ENCODE measurements at regions not wholly inside any gene's neighbourhood (a gene's known extent, or its start where the extent isn't known, plus 50 kb on each side); places are given as distances from the start of the nearest gene placed in this dataset.

DNA sequence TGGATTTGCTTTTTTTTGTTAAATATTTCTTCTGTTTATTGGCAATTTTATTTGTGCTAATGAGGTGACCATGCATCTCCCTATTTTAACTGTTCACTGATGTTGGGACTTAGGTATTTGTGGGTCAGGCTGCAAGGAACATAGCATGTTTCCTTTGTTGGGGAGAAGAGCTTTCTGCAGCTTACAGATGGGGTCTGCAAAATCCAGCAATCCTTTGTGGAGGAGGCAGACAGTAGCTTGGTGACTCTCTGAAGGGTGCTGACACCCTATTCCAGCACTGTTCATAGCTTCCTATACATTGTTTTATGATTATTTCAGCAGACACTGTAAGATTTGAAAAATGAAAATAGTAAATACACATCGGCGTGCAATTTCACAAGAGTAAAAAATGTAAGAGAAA is 491.7 kb downstream of the RAPGEF2 start:
- TF ChIP-seq EZH2phosphoT487 (IDR thresholded peaks at IDR 0.05; ENCODE audit: low read length), result no peak
- TF ChIP-seq CTCF (IDR thresholded peaks at IDR 0.05; ENCODE audit: low read length), result no peak
- TF ChIP-seq EZH2 (optimal IDR thresholded peaks at IDR 0.05; ENCODE audit: low read depth, low read length), result no peak

All from MM.1S (cell line).